GM19043 (cell line): ENCODE measurements at regions not wholly inside any gene's neighbourhood (a gene's known extent, or its start where the extent isn't known, plus 50 kb on each side); places are given as distances from the start of the nearest gene placed in this dataset.
A peak's percentile ranks its signal among the peaks of the same experiment; 100 is the strongest.

Experiments
- ATAC-seq: cut with Tn5 transposase; IDR thresholded peaks from one replicate; pipeline ENCODE4 v1.9.1; 2021; ENCODE audit warnings: low read depth; ENCODE audit not compliant: unreplicated experiment

GRCh38 chr12:97404093-97404492 is 58.5 kb upstream of the RMST start:
- ATAC-seq, result peak; percentile 32

- peak; percentile 89 for ATAC-seq
Measured at GRCh38 chr12:97404543-97404942, 58.1 kb upstream of the RMST start.

DNA sequence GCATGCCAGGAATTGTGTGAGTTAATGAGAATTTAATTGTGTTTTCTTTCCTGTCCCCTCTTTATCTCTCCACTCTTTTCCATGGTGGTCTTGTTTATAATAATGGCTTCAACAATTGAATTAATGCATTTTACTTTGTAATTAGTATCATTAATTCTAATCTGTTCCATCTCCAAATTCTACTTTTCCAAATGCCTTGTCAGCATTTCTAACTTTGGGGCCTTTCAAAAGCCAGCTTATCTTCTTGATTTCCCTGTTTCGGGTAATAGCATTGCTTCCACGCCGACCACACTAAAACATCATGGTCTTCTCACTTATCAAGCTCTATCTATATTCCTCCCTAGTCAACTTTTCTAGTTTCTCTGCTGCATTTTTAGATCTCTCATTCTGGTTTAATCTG is 54.2 kb upstream of the RMST start:
- ATAC-seq, result no peak

DNA sequence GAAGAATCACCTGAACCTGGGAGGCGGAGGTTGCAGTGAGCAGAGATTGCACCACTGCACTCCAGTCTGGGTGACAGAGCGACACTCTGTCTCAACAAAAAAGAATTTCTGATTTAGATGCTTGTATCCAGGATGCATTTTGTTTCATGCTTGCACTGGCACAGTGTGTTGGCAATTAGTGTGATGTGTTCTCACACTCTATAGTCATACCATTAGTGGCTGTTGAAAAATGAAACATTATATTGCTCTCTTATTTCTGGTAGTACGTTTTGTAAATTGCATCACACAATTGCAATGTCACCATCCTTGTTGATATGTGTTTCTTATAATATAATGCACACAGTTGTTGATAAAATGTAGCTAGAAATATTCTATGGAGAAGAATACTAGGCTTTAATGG is 51.3 kb upstream of the RMST start:
- ATAC-seq, result no peak
